ENCODE measurements at regions not wholly inside any gene's neighbourhood (a gene's known extent, or its start where the extent isn't known, plus 50 kb on each side); places are given as distances from the start of the nearest gene placed in this dataset.
A peak's percentile ranks its signal among the peaks of the same experiment; 100 is the strongest.

GRCh38 chr14:51419685-51420084 lies 179.6 kb downstream of the TMX1 start:
- ATAC-seq, result no peak
- TF ChIP-seq ZNF234 (CRISPR knock-in tag; conservative IDR thresholded peaks at IDR 0.05) (no peak), MNT (IDR thresholded peaks at IDR 0.05) (peak; percentile 68), HNRNPLL (IDR thresholded peaks at IDR 0.05; ENCODE audit: low read depth, low read length, poor library complexity, severe bottlenecking) (no peak), NFIC (IDR thresholded peaks at IDR 0.05; ENCODE audit: low read length) (no peak), PLSCR1 (CRISPR knock-in tag; IDR thresholded peaks at IDR 0.05; ENCODE audit: borderline replicate concordance) (no peak), ZNF512 (CRISPR knock-in tag; IDR thresholded peaks at IDR 0.05) (no peak), RFX5 (IDR thresholded peaks at IDR 0.05; ENCODE audit: low read depth, low read length) (no peak), POLR2AphosphoS5 (IDR thresholded peaks at IDR 0.05; ENCODE audit: low read depth, low read length) (no peak), REL (CRISPR knock-in tag; conservative IDR thresholded peaks at IDR 0.05) (no peak), ZNF768 (CRISPR knock-in tag; IDR thresholded peaks at IDR 0.05) (no peak), RAD51 (IDR thresholded peaks at IDR 0.05; ENCODE audit: borderline replicate concordance) (peak; percentile 87; the same call in 1 of the 2 replicates), USF2 (IDR thresholded peaks at IDR 0.05; ENCODE audit: low read depth, low read length) (peak; percentile 96), USF2 (CRISPR knock-in tag; IDR thresholded peaks at IDR 0.05; ENCODE audit: borderline replicate concordance) (no peak), MYC (CRISPR knock-in tag; IDR thresholded peaks at IDR 0.05; ENCODE audit: borderline replicate concordance) (no peak), ZNF639 (CRISPR knock-in tag; conservative IDR thresholded peaks at IDR 0.05) (no peak), ZNF761 (CRISPR knock-in tag; conservative IDR thresholded peaks at IDR 0.05) (no peak), ZNF30 (CRISPR knock-in tag; IDR thresholded peaks at IDR 0.05) (no peak), BCL3 (CRISPR knock-in tag; IDR thresholded peaks at IDR 0.05) (no peak)

More at GRCh38 chr14:51419685-51420084, 179.6 kb downstream of the TMX1 start:
- no peaks in the 10 kb centered on the region for H3K4me1 ChIP-seq (ENCODE audit: insufficient read depth, low read length)
- no peak overlapping the region for H3K4me2 ChIP-seq (ENCODE audit: low read depth, low read length)
- no peaks in the 10 kb centered on the region for H3K27me3 ChIP-seq (ENCODE audit: control insufficient read depth in 1 of 2, insufficient read depth in 2 of 2, low read length in 2 of 2)
- no peak overlapping the region for H3K4me3 ChIP-seq (replicated peaks in 1 of 3; ENCODE audit: insufficient read depth in 1 of 3, low read depth in 2 of 3, low read length in 3 of 3)
- H3K9me3 ChIP-seq (ENCODE audit: low read length), result peaks cover 8% of the 10 kb centered on the region; the same call in 1 of the 2 replicates
- CTCF ChIA-PET (ENCODE audit: low intra/inter-chr PET ratio, low total read pairs), result no interaction called here
- no peaks in the 10 kb centered on the region for H4K20me1 ChIP-seq (ENCODE audit: insufficient read depth, low read length)
- no peaks in the 10 kb centered on the region for H3K36me3 ChIP-seq (replicated peaks in 1 of 2; ENCODE audit: control insufficient read depth in 1 of 2, insufficient read depth in 2 of 2, low read length in 2 of 2)
- POLR2A ChIA-PET, result no interaction called here
- H3K79me2 ChIP-seq (ENCODE audit: insufficient read depth, low read length), result no peaks in the 10 kb centered on the region
- WGBS (ENCODE audit: low lambda C conversion rate), result 1% methylated on average over 7 of the region's 7 CpGs
- no peak overlapping the region for H3K27ac ChIP-seq (ENCODE audit: extremely low read length, insufficient read depth, low read length)
- intact Hi-C loops (cut with micrococcal nuclease; ENCODE audit: unreplicated experiment) (no loop called here), in situ Hi-C loops (cut with HindIII; ENCODE audit: extremely low pct_ligation_motif_present, low pct_unique_long_range_greater_than_20kb) (no loop called here)
- BruUV-seq (replicated peaks), result no TSS peak
- no peak for DNase-seq (ENCODE audit: low spot score)
- H3K9ac ChIP-seq (ENCODE audit: insufficient read depth, low read depth, low read length), result no peak overlapping the region
- no peak for FAIRE-seq
- no peak overlapping the region for H2AFZ ChIP-seq (ENCODE audit: low read length)

Data from HepG2 (cell line).